Tibial nerve (tissue), 4 donors: ENCODE measurements at regions not wholly inside any gene's neighbourhood (a gene's known extent, or its start where the extent isn't known, plus 50 kb on each side); places are given as distances from the start of the nearest gene placed in this dataset.

Experiments used
- EP300 ChIP-seq, 2 donors: sonication (generic); formaldehyde crosslinking; IDR thresholded peaks; one replicate each; pipeline ENCODE4 v1.6.1; 2017; ENCODE audit warnings: antibody characterized with exemption in 2 of 2, mild to moderate bottlenecking in 1 of 2
- POLR2A ChIP-seq, 2 donors: fragments of 450-650 bp; IDR thresholded peaks; one replicate each; pipeline ENCODE4 v1.6.1; 2017; ENCODE audit warnings: antibody characterized with exemption in 2 of 2, mild to moderate bottlenecking in 2 of 2, moderate library complexity in 2 of 2
- TF ChIP-seq, protein P1 (sequence below), 5 experiments: fragments of 200-600 bp in 3 of 5; fragments of 450-650 bp in 2 of 5; sonication (generic) in 3 of 5; IDR thresholded peaks; one replicate each; pipeline ENCODE4 v1.5.1; 2016 to 2019; ENCODE audit warnings: antibody characterized with exemption in 5 of 5, mild to moderate bottlenecking in 3 of 5, moderate library complexity in 2 of 5

DNA sequence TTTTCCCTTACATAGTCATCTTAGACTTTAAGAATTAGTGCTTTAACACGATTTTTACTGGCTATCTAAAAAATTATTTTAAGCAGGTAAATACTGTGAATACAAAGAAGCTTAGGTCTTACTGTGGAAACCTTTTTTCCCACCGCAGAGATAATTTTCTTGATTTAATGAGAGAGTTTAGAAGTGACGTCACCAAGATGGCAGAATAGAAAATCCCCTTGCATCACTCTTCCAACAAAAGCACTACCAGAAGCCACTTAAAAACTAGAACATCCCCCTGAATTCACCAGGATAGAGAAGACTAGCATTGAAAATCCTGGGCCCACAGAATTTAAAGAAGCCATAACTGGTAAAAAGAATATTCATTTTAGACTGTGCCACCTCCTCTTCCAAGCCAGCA lies 375.4 kb upstream of the PTCHD4 start:
- TF ChIP-seq, protein P1, sequence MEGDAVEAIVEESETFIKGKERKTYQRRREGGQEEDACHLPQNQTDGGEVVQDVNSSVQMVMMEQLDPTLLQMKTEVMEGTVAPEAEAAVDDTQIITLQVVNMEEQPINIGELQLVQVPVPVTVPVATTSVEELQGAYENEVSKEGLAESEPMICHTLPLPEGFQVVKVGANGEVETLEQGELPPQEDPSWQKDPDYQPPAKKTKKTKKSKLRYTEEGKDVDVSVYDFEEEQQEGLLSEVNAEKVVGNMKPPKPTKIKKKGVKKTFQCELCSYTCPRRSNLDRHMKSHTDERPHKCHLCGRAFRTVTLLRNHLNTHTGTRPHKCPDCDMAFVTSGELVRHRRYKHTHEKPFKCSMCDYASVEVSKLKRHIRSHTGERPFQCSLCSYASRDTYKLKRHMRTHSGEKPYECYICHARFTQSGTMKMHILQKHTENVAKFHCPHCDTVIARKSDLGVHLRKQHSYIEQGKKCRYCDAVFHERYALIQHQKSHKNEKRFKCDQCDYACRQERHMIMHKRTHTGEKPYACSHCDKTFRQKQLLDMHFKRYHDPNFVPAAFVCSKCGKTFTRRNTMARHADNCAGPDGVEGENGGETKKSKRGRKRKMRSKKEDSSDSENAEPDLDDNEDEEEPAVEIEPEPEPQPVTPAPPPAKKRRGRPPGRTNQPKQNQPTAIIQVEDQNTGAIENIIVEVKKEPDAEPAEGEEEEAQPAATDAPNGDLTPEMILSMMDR (IDR thresholded peaks at IDR 0.05): no peak
- TF ChIP-seq POLR2A (IDR thresholded peaks at IDR 0.05): no peak
- no peak for TF ChIP-seq EP300 (IDR thresholded peaks at IDR 0.05)
